Right renal pelvis (tissue), 4 donors: ENCODE measurements at regions not wholly inside any gene's neighbourhood (a gene's known extent, or its start where the extent isn't known, plus 50 kb on each side); places are given as distances from the start of the nearest gene placed in this dataset.
"Not testable (repeated sequence)": the region's sequence is repeated elsewhere in the genome, so short reads cannot be mapped to it uniquely, and the experiment has no call there.

Experiments used
- DNase-seq, 4 donors: peaks; one replicate each; pipeline ENCODE4 v3.0.0-alpha.2; 2013; ENCODE audit warnings: low read depth in 4 of 4, low spot score in 3 of 4, missing footprints in 1 of 4

DNA sequence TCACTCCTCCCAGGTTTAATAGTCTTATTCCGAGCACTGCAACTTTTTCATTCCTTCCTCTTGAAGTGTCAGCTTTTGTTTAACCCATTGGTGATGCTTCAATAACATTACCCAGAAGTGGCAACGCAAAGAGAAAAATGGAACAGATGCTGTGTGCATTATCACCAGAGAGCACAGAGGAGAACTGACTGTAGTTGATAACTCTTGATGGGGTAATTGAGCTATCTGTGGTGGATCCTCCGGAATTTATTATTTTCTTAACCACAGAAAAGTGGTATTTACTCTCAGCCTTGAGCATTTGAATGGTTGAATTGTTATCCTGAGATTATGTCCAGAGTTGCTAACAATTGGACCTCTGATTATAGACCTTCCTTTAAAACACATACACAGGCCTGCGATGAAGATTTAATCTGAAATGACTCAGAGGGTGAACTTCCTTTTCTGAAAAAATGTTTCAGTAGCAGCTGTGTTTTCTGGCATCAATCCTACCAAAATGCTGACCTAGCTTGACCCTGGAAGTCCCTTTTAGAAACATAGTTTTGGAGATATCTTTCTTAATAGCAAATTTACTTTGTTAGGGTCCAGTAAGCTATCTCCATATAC is 1584.4 kb upstream of the LRRTM3 start:
- DNase-seq: peak in 1 of 4 donors; percentile 12

- no peak for DNase-seq
Observed at GRCh38 chr10:65342245-65342644, 1583.6 kb upstream of the LRRTM3 start.

DNA sequence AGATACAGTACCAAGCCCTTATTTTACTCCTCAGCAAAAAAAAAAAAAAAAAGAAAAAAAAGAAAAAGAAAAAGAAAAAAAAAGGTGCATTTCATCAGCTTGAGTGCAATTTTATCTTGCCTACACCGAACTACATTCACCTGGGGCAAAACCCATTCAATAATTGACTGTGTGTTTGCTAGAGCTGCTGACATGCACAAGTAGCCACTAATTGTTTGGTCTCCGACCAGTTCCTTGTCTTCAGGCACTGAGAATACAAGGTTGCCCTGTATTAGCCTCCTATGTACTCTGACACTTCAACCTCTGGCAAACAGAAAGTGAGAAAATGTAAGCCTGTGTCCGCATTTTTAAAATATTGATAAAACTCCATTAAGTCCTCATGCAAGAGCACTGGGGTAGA is 1579.4 kb upstream of the LRRTM3 start:
- no peak for DNase-seq

DNA sequence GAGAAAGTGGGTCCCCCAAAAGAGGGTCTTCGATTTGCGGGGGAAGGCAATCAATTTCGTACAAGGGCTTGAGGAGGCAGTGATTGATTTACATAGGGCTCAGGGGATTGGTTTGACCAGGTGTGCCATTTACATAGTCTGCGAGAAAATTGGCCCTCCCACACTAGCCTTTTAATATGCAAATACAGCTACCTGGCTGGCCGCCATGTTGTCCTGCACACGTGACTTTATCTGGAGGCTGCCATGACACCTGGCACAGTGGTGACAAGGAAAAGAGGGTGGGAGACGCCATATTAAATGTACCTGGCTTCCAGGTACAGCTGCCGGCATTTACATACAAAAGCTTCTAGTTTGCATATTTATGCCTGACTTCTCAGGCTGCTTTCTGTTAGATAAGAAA is 1577.2 kb upstream of the LRRTM3 start:
- no peak for DNase-seq

GRCh38 chr10:65350611-65351010 is 1575.2 kb upstream of the LRRTM3 start:
- peak; percentile 27 to 41 (median 30) for DNase-seq

- DNase-seq: no peak
Observed at GRCh38 chr10:65355141-65355680, 1570.6 kb upstream of the LRRTM3 start.

GRCh38 chr10:65358565-65358964 is 1567.3 kb upstream of the LRRTM3 start:
- DNase-seq: no peak

GRCh38 chr10:65360497-65360896 is 1565.3 kb upstream of the LRRTM3 start:
- DNase-seq: no peak

- DNase-seq: no peak
Observed at GRCh38 chr10:65365878-65366277, 1560.0 kb upstream of the LRRTM3 start.

GRCh38 chr10:65367706-65368105 is 1558.1 kb upstream of the LRRTM3 start:
- DNase-seq: no peak

DNA sequence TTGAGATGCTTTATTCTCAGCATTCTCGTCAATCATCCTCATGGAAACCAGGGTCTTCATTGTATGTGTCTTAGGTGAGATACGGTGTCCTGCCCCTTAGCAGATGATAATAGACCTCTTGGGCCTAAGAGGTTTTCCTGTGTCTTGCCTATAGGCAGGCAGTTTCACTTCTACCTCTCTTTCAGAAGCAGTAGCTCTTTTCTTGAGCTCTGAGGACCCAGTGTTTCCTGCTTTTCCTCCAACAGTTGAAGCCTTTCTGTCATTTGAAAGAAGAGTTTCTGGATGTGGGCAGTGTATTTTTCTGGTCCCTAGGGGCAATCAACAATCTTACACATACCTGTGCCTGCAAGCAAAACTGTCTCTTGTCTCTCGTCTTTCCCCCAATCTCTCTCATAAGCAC is 1550.3 kb upstream of the LRRTM3 start:
- no peak for DNase-seq

- no peak for DNase-seq
Observed at GRCh38 chr10:65377687-65378086, 1548.1 kb upstream of the LRRTM3 start.

GRCh38 chr10:65394502-65395297 is 1531.1 kb upstream of the LRRTM3 start:
- DNase-seq: no peak

DNA sequence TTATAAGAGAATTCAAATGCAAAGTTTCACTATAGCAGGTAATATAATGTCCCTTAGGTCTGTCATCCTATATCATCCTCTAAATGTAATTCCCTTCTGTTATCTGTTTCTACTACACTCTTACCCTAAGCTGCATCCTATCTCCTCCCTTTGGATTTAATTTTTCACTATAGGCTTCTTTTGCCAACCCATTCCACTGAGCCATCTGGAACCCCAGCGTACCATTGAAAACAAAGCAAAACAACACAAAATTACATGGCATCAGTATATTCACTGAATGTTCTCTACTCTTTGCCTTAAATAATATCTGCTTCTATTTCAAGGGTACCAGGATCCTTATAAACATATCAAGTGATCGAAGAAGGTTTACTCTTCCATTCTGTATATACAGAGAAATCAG is 1530.2 kb upstream of the LRRTM3 start:
- no peak for DNase-seq

- no peak for DNase-seq
Observed at GRCh38 chr10:65396997-65397396, 1528.8 kb upstream of the LRRTM3 start.

- no peak for DNase-seq
Observed at GRCh38 chr10:65408401-65408800, 1517.4 kb upstream of the LRRTM3 start.

DNA sequence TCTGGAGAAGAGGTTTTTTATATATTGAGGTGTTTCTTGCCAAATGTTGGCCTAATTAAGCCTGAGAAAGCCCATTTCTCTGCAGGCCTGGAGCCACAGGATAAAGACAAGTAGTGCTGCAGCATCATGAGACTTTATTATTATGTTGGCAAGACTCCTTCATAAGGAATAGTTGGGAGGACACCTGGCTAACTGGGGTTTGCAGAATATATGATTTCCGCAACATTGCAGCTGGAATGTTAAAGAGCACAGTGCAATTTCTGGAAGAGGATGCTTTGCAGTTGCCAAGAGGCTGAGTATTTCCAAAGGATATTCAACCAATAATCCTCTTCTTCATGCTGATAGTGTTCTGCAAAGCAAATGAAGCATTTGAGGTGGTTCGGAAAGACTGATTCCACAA is 1512.8 kb upstream of the LRRTM3 start:
- no peak for DNase-seq

GRCh38 chr10:65415318-65415717 is 1510.5 kb upstream of the LRRTM3 start:
- DNase-seq: no peak

DNA sequence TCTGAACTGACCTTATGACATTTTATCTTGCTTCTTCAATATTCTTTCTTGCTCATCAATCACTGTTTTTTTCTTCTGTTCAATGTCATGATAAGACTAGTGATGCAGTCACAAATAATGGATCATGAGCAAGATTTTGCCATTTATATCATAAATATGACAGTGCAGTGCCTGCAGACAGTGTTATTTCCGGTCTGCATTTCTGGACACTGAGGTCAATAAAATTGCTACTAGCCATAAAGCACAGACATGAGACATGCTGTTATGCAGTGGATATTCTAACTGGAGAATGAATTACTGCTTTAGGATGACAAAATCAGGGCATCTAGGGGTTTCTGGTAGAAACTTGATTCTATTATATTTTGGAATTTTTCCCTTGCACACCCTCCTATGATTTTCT is 1509.7 kb upstream of the LRRTM3 start:
- DNase-seq: no peak

DNA sequence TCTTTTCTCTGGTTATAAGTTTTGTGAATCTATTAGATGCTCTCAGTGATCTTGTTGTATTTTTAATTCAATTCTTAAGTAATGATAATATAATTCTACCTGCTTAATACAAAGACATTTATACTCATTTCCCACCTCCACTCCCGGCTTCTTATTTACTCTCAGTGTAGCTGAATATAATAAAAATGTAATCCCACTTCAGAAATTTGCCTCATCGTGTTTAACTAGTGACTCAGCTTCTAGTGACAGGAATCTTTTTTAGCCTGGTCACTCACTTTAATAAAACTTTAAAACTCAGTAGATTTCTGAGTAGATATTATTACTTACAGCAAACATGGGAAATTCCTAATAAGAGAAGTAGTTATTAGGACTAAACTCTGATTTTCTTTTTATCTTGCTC is 1506.2 kb upstream of the LRRTM3 start:
- no peak for DNase-seq

- no peak for DNase-seq
Observed at GRCh38 chr10:65423043-65423442, 1502.8 kb upstream of the LRRTM3 start.

- DNase-seq: not testable (repeated sequence)
Observed at GRCh38 chr10:65429381-65429780, 1496.5 kb upstream of the LRRTM3 start.
